CD4-positive, alpha-beta T cell treated with Interleukin-2 at 100 ng/mL for 4 hours (primary cell): ENCODE measurements at regions not wholly inside any gene's neighbourhood (a gene's known extent, or its start where the extent isn't known, plus 50 kb on each side); places are given as distances from the start of the nearest gene placed in this dataset.
"Not testable (repeated sequence)": the region's sequence is repeated elsewhere in the genome, so short reads cannot be mapped to it uniquely, and the experiment has no call there.

Source experiments
- DNase-seq: peaks from one replicate; pipeline ENCODE4 v3.0.0-alpha.2; 2020; ENCODE audit warnings: low spot score

DNA sequence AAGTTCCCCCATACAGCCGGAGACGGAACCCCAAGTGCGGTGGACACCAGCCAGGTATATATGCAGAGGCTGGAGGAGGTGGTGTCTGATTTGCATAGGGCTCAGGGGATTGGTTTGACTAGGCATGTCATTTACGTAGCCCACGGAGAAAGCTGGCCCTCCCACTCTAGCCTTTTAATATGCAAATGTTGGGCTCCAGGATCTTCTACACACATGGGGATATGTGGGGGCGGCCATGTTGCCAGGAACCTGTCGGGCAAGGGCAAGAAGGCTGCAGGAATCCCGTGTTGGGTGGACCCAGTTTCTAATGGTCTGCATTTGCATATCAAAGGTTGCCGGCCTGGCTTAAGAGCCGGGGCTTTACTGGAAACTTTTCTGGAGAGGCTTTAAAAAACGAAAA, 57.4 kb downstream of the FTHL17 start:
- DNase-seq, result not testable (repeated sequence)

- DNase-seq, result no peak
Measured at GRCh38 chrX:31012509-31013025, 59.3 kb downstream of the FTHL17 start.

GRCh38 chrX:31007321-31007720, 64.5 kb downstream of the FTHL17 start:
- DNase-seq, result no peak

- DNase-seq, result no peak
Measured at GRCh38 chrX:31006027-31006426, 65.8 kb downstream of the FTHL17 start.

DNA sequence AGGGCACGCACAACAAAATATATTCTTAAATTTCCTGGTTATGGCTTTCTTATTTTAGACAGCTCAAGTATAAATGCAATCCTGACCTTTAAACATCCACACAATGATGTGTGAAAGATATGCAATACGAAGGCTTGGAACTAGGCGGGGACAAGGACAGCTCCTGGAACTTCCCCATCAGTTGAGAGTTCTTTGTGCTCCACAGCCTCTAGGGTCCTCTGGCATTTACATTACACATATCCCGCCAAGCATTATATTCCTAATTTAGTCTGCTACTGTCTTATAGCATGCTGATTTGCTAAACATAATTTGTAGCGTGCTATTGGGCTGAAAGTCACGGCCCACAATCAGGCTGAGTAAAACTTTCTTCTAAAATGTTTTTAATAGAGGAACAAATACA, 74.4 kb downstream of the FTHL17 start:
- DNase-seq, result no peak

GRCh38 chrX:30995705-30996104, 76.1 kb downstream of the FTHL17 start:
- no peak for DNase-seq

DNA sequence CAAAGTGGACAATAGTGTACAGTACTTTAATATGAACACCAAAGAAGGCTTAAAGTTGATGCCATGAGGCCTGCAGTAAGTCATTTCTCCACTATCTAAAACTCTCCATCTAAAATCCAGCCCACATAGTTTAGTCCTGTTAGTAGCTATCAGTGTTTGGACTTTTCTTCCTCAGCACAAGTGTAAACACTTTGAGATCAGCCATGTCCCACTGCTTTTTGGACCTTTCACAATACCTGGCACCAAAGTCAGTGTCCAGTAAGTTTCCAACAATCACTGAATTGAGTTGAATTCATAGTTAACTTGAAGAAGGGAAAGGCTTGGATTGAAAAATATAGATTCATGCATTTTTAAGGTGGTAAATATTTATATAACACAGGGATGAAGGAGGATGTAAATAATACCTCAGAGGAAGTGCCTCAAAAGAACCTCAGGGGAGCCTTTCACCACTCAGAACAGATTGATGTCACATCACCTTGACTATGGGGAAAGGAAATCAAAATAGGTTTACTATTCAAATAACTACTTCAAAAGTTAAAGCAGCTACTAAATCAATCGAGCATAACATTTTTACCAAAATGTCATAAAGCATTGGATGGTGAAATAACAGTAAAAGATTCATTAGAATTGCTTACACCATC, 76.7 kb downstream of the FTHL17 start:
- no peak for DNase-seq

GRCh38 chrX:30994018-30994417, 77.8 kb downstream of the FTHL17 start:
- DNase-seq, result not testable (repeated sequence)

DNA sequence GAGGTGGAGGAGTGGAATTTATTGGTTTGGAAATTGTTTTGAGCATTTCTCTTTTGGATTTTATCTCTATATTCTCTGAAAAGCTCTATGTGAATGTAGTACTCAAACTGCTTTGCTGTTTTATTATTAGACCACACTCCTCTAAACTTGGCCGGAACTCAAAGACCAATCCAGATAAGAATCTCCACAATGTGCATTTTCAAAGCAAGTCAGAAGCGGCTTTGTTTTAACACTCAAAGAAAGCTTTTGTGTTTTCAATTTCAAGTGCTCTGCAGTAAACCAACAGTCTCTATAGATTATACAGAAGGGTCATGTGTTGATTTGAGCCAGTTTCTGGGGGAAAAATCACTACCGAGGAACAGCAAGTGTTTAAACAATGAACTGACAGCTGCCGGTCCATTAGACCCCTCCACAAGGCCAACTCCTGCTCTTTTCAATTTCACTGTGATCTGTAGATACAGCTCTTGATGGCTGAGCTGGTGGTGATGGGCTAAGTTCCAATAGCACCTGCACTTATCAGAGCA, 79.4 kb downstream of the FTHL17 start:
- DNase-seq, result no peak

- no peak for DNase-seq
Measured at GRCh38 chrX:30990361-30990760, 81.5 kb downstream of the FTHL17 start.

DNA sequence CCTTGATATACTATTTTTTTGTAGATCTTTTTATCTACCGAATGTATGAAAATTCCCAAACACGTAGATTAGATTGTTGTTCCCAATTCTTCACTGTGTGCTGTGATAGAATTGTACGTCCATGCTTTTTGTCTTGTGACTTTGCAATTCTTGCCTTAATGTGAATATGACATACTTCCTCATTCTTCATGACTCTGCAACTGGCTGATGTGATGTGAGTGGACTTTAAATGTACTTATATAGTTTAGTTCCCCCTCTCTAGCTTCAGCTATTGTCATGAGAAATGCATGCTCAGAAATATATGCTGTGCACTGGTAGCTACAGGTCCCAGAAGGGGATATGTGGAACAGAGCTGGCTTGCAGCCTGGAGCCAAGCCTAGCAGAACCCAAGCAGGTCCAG, 89.4 kb downstream of the FTHL17 start:
- DNase-seq, result no peak

DNA sequence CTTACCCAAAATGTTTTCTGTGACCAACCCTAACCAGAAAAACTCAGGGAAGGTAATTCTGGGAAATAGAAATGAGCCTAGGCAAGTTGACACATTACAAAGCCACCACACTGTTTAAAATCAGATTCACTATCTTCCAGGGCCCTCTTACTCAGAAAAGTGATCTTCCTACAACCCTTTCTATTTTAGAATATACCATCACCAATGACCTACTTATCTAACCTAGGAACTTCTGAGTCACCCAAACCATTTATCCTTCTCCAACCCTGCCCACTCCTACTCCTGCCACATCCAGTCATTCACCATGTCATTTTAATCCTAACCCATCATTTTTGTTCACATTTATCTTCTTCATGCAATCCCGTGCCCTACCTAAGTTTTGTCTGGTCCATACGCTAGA, 89.9 kb downstream of the FTHL17 start:
- DNase-seq, result no peak

DNA sequence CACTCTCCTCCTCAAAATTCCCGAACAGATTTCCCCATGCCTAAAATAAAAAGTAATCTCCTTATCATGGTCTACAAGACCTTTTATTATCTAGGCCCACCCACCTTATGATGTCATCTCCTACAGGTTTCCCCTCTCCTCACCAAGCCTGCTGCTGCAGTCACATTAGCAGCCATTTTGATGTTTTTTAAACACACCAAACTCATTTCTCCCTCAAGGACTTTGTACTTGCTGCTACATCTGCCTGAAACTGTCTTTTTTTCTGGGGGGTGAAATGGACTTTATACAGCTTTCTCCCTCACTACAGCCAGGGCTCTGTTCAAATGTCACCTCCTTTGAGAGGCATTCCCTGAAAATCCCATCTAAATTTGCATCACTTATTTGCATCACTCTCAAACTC, 90.2 kb upstream of the TAB3 start:
- no peak for DNase-seq

GRCh38 chrX:30975467-30975866, 86.4 kb upstream of the TAB3 start:
- DNase-seq, result no peak

DNA sequence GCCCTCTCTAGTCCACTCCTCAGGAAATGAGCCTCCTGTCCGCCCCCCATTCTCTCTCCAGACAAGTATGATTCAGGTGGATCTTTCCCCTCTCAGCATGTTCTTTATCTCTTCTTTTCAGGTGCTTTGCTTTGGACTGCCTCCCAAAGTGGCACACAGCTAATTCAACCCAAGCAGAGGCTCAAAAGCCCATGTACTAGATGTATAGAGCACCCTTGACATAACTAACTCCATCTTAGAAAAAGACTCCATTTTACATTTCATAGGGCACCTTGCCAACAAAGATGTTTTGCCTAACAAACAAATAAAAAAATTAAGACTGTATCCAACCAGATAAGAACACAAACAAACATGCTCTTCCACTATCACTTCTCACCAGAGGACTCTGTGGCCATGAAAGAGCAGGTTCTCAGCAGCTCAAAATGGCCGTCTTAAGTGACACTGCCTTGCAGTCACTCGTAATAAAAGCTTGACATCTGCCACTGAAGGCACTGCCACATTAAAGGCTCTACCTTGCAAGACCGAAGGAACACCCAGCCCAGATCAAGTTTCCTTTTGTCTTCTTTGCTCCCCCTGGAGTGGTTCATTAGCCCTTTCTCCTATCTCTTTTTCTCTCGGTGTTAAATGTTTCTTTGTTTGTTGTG, 84.9 kb upstream of the TAB3 start:
- no peak for DNase-seq

- peak; percentile 17 for DNase-seq
Measured at GRCh38 chrX:30971774-30972603, 82.9 kb upstream of the TAB3 start.

- no peak for DNase-seq
Measured at GRCh38 chrX:30967516-30967915, 78.5 kb upstream of the TAB3 start.

DNA sequence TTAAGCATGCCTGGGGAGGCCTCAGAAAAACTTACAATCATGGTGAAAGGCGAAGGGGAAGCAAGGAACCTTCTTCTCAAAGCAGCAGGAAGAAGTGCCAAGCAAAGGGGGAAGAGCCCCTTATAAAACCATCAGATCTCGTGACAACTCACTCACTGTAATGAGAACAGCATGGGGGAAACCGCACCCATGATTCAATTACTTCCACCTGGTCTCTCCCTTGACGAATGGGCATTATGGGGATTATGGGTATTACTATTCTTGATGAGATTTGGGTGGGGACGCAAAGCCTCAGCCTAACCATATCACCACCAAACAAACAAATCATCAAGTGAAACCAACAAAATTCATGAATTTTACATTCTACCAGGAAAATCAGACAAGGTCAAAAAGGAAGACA, 76.7 kb upstream of the TAB3 start:
- DNase-seq, result no peak

DNA sequence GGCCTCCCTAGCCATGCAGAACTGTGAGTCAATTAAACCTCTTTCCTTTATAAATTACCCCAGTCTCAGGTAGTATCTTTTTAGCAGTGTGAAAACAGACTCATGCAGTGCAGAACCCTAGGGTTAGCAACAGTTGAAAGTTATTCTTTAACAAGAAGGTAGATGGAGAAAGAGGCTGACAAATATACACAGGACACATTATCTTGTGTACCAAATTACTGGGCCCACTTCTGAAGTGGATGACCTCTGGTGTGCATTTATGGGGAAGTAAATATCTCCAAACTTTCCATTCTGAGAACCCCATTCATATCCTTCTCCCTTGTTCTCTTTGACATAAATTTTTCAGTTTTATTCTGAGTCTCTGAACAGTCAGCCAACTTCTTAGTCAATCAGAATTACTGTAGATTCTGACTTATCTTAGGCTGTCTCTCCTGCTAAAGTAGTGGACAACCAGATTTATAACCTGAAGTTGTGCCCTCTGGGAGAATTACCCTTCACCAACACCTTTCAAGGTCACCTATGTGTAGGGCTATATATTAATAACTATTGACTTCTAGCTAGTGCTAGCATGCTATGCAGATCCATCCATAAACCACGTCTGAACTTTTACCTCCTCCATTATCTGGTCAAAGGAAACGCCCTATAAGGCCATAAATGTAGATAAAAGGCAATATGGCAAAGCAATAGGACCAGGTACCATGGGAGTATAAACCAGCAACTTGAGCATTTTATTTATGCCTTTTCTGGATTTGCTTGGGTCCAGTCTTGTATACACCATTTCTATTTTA, 72.5 kb upstream of the TAB3 start:
- no peak for DNase-seq

- DNase-seq, result no peak
Measured at GRCh38 chrX:30957753-30958152, 68.7 kb upstream of the TAB3 start.

GRCh38 chrX:30955687-30956086, 66.6 kb upstream of the TAB3 start:
- no peak for DNase-seq

GRCh38 chrX:30951003-30951402, 61.9 kb upstream of the TAB3 start:
- DNase-seq, result no peak
